NCI-H2171 treated with DMSO at 0.1 percent for 48 hours (cell line): ENCODE measurements at regions not wholly inside any gene's neighbourhood (a gene's known extent, or its start where the extent isn't known, plus 50 kb on each side); places are given as distances from the start of the nearest gene placed in this dataset.

Experiments used
- DNase-seq: peaks from one replicate; lab custom pipeline; 2025; lab: John Stamatoyannopoulos, UW

DNA sequence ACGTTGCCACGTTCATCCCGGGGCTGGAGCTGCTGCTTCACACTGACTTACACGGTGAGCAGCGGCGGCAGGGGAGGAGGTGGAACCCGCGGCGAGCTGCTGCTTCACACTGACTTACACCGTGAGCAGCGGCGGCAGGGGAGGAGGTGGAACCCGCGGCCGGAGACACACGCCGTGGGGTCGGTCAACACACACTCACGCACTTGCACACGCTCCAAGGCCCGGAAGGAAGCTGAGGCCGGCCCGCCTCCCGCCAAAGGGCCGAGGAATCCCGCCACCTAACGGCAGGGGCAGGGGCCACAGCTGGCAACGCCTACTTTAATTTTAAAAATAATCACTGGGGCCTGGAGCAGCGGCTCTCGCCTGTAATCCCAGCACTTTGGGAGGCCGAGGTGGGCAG lies 94.4 kb upstream of the FOXC1 start:
- DNase-seq, result no peak

GRCh38 chr6:1515781-1516180 lies 93.9 kb upstream of the FOXC1 start:
- no peak for DNase-seq

DNA sequence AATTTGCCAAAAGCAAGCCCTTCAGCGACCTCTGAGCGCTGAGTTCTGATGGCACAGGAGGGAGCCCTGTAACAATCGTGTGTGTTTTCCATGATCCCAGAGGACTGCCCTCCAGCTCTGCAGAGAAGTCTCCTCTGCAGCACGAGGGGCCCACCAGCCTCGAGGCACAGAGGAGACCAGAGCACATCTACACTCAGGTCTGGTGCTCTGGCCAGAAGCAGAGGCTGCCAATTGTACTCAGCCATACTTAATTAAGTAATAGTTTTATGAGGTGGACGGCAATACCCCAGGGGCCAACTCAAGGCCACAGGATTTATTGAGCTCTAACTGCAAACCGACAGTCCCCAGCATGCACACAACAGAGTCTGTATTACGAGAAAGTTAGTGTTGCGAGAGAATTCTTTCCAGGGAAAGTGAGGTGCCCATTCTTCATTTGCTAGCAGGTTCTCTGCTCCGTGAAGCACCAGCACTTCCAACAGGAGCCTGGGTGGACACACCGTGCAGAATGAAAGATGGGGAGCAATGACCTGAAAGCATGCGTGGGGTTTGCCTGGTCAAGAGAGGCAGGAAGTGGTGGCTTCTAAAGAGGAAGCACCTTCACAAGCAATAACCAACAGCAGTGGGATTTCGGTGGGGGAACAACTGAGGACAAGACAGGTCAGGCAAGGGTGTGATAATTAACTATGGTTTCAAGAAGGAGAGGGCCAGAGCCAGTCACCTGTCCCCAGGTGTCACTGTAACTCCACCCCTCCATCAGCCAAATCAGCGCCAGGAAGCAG lies 92.8 kb upstream of the FOXC1 start:
- no peak for DNase-seq

- DNase-seq, result no peak
Observed at GRCh38 chr6:1518855-1519254, 90.9 kb upstream of the FOXC1 start.

DNA sequence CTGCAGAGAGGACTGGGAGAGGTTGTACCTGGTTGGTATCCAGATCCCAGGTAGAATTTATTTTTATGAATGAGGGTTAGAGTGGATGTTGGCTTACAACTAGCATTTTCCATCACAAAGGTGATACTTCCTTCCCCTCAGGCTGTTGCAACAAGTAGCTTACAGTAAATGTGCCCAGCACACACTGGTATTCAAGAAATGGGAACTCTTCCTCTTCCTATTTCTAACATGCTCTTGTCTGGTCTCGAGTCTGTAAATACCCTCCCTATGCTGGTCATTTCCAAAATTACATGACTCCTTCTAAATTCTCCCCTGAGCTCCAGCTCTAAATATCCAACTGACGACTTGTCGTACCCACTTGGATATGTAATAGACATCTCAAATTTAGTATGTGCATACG lies 90.1 kb upstream of the FOXC1 start:
- DNase-seq, result no peak

- DNase-seq, result no peak
Observed at GRCh38 chr6:1522779-1523178, 86.9 kb upstream of the FOXC1 start.

GRCh38 chr6:1524040-1524480 lies 85.7 kb upstream of the FOXC1 start:
- no peak for DNase-seq

DNA sequence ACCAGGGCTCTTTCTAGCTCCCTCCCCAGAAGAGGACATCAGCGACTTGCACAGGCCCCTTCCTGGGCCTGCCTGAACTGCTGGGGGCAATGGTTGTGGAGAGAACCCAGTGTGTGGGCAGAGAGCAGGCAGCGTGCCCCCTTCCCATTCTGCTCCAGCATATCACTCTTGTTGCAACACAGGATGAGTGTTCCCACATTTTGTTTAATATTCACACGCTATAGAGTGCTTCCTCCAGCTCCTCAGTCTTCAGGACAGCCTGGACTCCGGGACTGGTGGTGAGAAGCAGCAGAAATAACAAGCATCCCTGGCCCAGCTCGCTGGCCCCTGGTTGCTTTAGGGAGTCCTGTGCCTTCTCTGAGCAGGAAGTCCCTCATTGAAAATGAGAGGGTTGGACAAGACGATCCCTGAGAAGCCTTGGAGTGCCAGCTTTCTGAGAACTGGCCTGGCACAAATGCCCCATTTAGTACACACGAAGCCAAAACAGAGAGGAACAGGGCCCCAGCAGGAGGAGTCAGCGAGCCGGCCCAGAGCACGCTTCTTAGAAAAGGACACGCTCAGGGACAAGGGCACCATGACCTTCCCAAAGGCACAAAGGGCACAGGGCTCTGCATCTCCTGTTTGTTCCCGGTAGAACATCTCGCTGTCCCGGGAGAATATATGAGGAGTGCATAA lies 84.2 kb upstream of the FOXC1 start:
- DNase-seq, result no peak

- DNase-seq, result no peak
Observed at GRCh38 chr6:1526398-1527072, 83.2 kb upstream of the FOXC1 start.

- DNase-seq, result peak; percentile 30
Observed at GRCh38 chr6:1527073-1527457, 82.7 kb upstream of the FOXC1 start.

- no peak for DNase-seq
Observed at GRCh38 chr6:1535295-1535694, 74.4 kb upstream of the FOXC1 start.

- no peak for DNase-seq
Observed at GRCh38 chr6:1536526-1537429, 72.9 kb upstream of the FOXC1 start.

DNA sequence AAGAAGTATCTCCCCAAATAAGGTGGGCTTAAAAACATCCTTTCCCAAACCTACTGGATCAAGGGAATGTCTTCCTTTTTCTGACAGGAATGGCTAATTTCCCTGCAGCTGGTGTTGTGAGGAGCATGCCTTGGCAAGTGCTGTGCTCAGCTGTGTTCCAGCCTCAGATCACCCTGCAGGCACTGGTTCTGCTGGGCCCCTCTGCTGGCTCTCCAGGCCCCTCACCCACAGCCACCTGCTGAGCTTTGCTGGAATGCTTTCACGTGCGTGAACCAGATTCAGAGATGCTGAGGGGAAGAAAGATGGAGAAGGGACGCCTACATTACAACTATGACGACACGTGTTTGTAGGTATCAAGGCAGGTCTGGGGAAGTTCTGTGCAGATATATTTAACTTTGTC lies 71.3 kb upstream of the FOXC1 start:
- DNase-seq, result no peak

DNA sequence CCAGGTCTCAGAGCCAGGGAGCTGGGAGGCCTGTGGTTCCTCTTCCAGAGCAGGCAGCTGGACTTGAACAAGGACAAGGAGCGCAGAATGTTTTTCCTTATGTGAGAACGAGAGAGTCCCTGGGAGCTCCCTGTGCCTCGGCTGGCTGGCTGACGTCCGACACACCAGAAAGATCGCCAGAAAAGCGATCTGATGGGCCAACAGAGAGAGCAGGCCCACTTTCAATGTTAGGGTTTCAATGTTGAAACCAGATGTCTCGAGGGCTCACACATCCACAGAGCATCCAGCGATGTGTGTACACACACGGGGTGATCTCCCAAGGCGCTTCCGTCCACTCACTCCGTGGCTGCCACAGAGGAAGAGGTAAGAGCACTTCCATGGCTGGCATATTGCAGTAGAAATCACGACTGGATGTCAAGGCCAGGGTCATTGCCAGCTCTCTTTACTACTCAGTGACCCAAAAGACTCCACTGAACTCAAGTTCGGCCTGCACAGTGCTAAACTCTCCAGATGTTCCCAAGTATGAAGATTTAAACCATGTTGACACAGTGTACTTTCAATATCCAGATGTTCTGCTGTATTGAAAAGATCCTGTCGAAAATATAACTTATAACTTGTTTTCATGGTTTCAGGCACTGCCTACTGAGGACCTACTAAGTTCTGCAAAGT lies 70.8 kb upstream of the FOXC1 start:
- DNase-seq, result no peak

DNA sequence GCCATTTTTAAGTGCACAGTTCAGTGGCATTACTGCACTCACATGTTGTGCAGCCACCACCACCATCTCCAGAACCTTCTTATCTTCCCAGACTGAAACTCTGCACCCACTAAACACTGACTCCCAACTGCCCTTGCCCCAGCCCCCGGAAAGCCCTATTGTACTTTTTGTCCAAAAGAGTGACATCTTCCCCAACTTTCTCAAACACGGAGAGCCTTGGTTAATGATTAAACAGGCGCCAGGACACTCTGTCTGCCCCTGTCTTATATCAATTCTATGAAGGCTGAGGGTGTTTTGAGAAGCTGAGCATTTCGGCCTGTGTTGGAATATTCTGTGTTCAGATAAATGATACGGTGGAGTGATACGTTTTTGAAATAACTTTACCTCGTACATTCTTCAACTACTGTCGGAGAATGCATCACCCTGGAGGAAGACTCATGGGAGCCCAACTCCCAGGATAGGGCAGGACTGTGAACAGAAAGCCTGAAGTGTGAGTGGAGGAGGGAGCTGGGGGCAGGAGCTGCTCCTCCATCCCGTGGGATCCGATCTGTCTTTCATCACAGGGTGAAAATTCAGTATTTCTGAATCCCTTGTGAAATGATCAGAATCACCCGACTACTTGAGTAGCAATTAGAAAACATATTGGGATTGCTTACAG lies 68.7 kb upstream of the FOXC1 start:
- DNase-seq, result no peak

DNA sequence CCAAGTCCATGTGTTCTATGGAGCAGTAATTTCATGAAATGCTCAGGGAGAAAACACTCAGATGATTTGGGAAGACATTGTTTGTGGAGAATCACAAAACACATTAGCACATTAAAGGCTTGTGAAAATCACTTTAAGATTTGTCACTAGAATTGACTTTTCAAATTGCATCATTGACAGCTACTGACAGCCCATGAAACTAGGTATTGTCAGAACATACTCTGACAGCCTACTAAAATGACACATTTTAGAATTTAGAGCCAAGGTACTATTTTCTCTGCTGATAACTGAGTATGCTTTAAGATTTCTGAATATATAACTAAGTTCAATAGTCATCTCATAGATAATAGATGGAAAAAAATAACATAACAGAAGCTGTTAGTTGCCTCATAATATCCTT lies 67.4 kb upstream of the FOXC1 start:
- no peak for DNase-seq

DNA sequence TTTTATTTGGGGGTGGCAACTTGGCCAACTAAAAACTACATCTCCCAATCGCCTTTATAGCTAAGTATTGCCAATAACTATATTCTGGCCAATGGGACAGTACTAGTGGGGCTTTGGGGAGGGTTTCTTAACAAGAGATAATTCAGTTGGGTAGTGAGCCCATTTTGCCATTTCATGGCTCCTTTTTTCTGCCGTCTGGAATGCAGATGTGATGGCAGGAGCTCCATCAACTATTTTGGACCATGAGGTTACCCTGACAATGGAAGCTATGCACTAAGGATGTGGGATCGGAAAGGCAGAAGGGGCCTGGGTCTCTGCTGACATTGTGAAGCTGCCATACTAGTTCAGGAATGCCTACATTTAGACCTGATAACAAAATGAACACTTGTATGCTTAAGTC lies 67.0 kb upstream of the FOXC1 start:
- DNase-seq, result no peak

DNA sequence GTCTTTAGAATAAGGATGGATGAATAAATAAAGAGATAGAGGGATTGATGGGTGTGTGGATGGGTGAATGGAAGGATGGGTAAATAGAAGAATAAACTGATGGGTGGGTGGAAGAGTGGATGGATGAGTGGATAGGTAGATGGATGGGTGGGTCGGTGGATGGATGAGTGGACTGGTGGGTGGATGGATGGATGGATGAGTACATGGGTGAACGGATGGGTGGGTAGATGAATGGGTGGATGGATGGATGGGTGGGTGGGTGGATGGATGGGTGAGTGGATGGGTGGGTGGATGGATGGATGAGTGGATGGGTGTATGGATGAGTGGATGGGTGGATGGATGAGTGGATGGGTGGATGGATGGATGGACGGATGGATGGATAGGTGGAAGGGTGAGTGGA lies 65.7 kb upstream of the FOXC1 start:
- no peak for DNase-seq

DNA sequence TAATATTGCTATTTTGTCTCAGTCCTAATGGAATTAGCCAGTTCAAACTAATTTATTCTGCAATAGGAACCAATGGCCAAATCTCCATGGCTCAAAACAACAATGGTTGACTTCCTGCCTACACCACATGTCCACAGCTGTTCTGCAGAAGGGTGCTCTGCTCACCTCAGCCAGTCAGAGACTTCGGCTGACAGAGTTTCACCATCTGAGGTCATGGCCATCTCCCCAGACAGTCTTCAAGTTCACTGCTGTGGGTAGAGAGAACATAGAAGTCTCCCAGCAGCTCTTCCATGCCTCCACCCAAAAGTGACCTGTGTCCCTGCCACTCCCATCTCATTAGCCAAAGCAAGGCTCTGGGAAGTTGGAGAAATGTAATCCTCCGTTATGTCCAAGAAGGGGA lies 65.1 kb upstream of the FOXC1 start:
- DNase-seq, result no peak

- no peak for DNase-seq
Observed at GRCh38 chr6:1545654-1546053, 64.1 kb upstream of the FOXC1 start.

DNA sequence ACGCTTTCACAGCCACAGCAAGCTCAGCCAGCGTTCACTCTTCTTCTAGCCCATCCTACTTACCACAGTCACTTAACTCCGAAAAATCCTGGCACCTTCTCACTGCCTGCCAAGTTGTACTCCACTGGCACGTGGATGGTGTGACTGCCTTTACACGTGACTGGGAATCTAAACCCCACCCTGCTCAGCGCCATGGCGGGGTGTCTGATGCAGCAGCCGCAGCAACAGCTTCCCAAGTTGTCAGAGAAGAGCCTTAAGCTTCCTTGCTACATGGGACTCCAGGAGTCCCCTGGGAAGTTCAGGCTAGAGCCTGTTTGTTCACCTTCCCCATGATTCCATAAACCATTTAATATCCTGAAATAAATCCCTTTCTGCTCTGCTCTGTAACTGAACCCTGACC lies 61.9 kb upstream of the FOXC1 start:
- DNase-seq, result no peak
